Prostate gland (tissue), 2 donors: ENCODE measurements at regions not wholly inside any gene's neighbourhood (a gene's known extent, or its start where the extent isn't known, plus 50 kb on each side); places are given as distances from the start of the nearest gene placed in this dataset.
"Not testable (repeated sequence)": the region's sequence is repeated elsewhere in the genome, so short reads cannot be mapped to it uniquely, and the experiment has no call there.

Source experiments
- DNase-seq: peaks from one replicate; pipeline ENCODE4 v3.0.0-alpha.2; 2019; ENCODE audit warnings: low spot score
- H3K27ac ChIP-seq, 2 donors: fragments of 200-600 bp; sonication (generic); 2 replicates each; pipeline ENCODE4 v1.5.1; 2017 to 2019
- H3K27me3 ChIP-seq: fragments of 200-600 bp; sonication (generic); replicated peaks from 2 replicates; pipeline ENCODE4 v1.5.1; 2019; ENCODE audit not compliant: insufficient read depth
- H3K36me3 ChIP-seq, 2 donors: fragments of 200-600 bp; sonication (generic); 1 replicate in 1 of 2; 2 replicates in 1 of 2; pipeline versions ENCODE4 v1.5.1 to v1.8.1; 2017 to 2019
- H3K4me1 ChIP-seq: fragments of 200-600 bp; sonication (generic); replicated peaks from 2 replicates; pipeline ENCODE4 v1.5.1; 2019
- H3K4me3 ChIP-seq, 2 donors: fragments of 200-600 bp; sonication (generic); 2 replicates each; pipeline ENCODE4 v1.5.1; 2017 to 2019
- H3K9me3 ChIP-seq: fragments of 200-600 bp; sonication (generic); 2 replicates; pipeline ENCODE4 v1.5.1; 2017
- POLR2A ChIP-seq: fragments of 450-650 bp; IDR thresholded peaks from one replicate; pipeline ENCODE4 v1.6.1; 2016; ENCODE audit warnings: antibody characterized with exemption, mild to moderate bottlenecking
- POLR2AphosphoS5 ChIP-seq: sonication (generic); formaldehyde crosslinking; IDR thresholded peaks from one replicate; pipeline ENCODE4 v1.6.1; 2017; ENCODE audit warnings: antibody characterized with exemption
- WGBS: methylation state at CpG from one replicate; pipeline ENCODE4 v1.1.5; 2018; 5-methylcytosine and 5-hydroxymethylcytosine counted together
- intact Hi-C: fragments of 100-400 bp; cut with DNase I; formaldehyde crosslinking; loops from one replicate; pipeline ENCODE4 v1.14.2; 2022
- TF ChIP-seq, protein P1 (sequence below), 4 experiments: fragments of 200-600 bp in 2 of 4; fragments of 450-650 bp in 2 of 4; sonication (generic) in 2 of 4; IDR thresholded peaks; 1 replicate in 3 of 4; 2 replicates in 1 of 4; pipeline ENCODE4 v1.5.1; 2016 to 2019; ENCODE audit warnings: antibody characterized with exemption in 4 of 4, mild to moderate bottlenecking in 2 of 4, moderate library complexity in 2 of 4

DNA sequence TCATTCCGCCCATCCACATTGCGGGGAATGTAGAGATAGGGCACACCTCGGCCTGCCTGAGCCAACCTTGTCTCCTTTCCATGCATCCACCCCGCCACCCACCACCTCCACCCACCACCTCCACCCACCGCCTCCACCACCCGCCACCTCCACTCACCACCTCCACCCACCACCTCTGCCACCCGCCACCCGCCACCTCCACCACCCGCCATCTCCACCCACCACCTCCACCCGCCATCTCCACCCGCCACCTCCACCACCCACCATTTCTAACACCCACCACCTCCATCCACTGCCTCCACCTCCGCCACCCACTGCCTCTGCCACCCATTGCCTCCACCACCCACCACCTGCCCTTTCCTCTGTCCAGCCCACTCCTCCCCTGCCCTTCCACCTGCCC is 78.4 kb downstream of the IGLL1 start:
- Histone ChIP-seq H3K4me1 (no peaks in the 10 kb centered on the region), H3K4me3 (no peak overlapping the region), H3K27me3 (no peaks in the 10 kb centered on the region), H3K9me3 (no peaks in the 10 kb centered on the region), H3K36me3 (no peaks in the 10 kb centered on the region), H3K27ac (peak overlapping the region; percentile 15 to 31)
- TF ChIP-seq POLR2A, result no peak
- TF ChIP-seq, protein P1, sequence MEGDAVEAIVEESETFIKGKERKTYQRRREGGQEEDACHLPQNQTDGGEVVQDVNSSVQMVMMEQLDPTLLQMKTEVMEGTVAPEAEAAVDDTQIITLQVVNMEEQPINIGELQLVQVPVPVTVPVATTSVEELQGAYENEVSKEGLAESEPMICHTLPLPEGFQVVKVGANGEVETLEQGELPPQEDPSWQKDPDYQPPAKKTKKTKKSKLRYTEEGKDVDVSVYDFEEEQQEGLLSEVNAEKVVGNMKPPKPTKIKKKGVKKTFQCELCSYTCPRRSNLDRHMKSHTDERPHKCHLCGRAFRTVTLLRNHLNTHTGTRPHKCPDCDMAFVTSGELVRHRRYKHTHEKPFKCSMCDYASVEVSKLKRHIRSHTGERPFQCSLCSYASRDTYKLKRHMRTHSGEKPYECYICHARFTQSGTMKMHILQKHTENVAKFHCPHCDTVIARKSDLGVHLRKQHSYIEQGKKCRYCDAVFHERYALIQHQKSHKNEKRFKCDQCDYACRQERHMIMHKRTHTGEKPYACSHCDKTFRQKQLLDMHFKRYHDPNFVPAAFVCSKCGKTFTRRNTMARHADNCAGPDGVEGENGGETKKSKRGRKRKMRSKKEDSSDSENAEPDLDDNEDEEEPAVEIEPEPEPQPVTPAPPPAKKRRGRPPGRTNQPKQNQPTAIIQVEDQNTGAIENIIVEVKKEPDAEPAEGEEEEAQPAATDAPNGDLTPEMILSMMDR (IDR thresholded peaks at IDR 0.05), result no peak
- 79% methylated on average over 12 of the region's 12 CpGs for WGBS
- intact Hi-C loops, result no loop called here
- no peak for DNase-seq

GRCh38 chr22:23501261-23501619 is 78.8 kb downstream of the IGLL1 start:
- TF ChIP-seq, protein P1 (IDR thresholded peaks at IDR 0.05), result no peak
- no peak for TF ChIP-seq POLR2AphosphoS5
- no peak for TF ChIP-seq POLR2A
- peak overlapping the region; percentile 15 to 31 for H3K27ac ChIP-seq
- 34% methylated on average over 5 of the region's 5 CpGs for WGBS
- H3K27me3 ChIP-seq, result no peaks in the 10 kb centered on the region
- no peaks in the 10 kb centered on the region for H3K9me3 ChIP-seq
- DNase-seq, result no peak
- H3K4me3 ChIP-seq, result no peak overlapping the region
- H3K36me3 ChIP-seq, result no peaks in the 10 kb centered on the region
- no peaks in the 10 kb centered on the region for H3K4me1 ChIP-seq
- intact Hi-C loops, result no loop called here

- Histone ChIP-seq H3K9me3 (no peaks in the 10 kb centered on the region), H3K36me3 (no peaks in the 10 kb centered on the region), H3K27ac (peak overlapping the region; percentile 15 to 31), H3K4me3 (no peak overlapping the region), H3K27me3 (no peaks in the 10 kb centered on the region), H3K4me1 (no peaks in the 10 kb centered on the region)
- DNase-seq, result peak; percentile 40
- TF ChIP-seq POLR2A, result no peak
- 48% methylated on average over 13 of the region's 13 CpGs for WGBS
- intact Hi-C loops, result no loop called here
Measured at GRCh38 chr22:23500508-23501260, 79.4 kb downstream of the IGLL1 start.

- intact Hi-C loops, result no loop called here
- WGBS, result 71% methylated on average over 8 of the region's 8 CpGs
- TF ChIP-seq POLR2A, result no peak
- TF ChIP-seq POLR2AphosphoS5, result no peak
- no peaks in the 10 kb centered on the region for H3K27me3 ChIP-seq
- no peaks in the 10 kb centered on the region for H3K4me1 ChIP-seq
- H3K36me3 ChIP-seq, result no peaks in the 10 kb centered on the region
- H3K27ac ChIP-seq, result peak overlapping the region; percentile 15 to 31
- no peaks in the 10 kb centered on the region for H3K9me3 ChIP-seq
- no peak for DNase-seq
- no peak overlapping the region for H3K4me3 ChIP-seq
Measured at GRCh38 chr22:23499845-23500500, 80.1 kb downstream of the IGLL1 start.

GRCh38 chr22:23498811-23499798 is 81.0 kb downstream of the IGLL1 start:
- no peaks in the 10 kb centered on the region for H3K4me1 ChIP-seq
- no peaks in the 10 kb centered on the region for H3K36me3 ChIP-seq
- H3K27me3 ChIP-seq, result no peaks in the 10 kb centered on the region
- intact Hi-C loops, result no loop called here
- DNase-seq, result no peak
- no peak for TF ChIP-seq POLR2A
- no peak for TF ChIP-seq POLR2AphosphoS5
- TF ChIP-seq, protein P1 (IDR thresholded peaks at IDR 0.05), result no peak
- H3K27ac ChIP-seq, result no peak overlapping the region
- H3K9me3 ChIP-seq, result no peaks in the 10 kb centered on the region
- 64% methylated on average over 22 of the region's 22 CpGs for WGBS
- no peak overlapping the region for H3K4me3 ChIP-seq

GRCh38 chr22:23497889-23498288 is 82.2 kb downstream of the IGLL1 start:
- H3K36me3 ChIP-seq, H3K4me1 ChIP-seq, H3K4me3 ChIP-seq, DNase-seq, intact Hi-C loops, H3K27ac ChIP-seq, H3K9me3 ChIP-seq, H3K27me3 ChIP-seq: not testable (repeated sequence)
- 90% methylated on average over 6 of the region's 6 CpGs for WGBS
